Activated CD4-positive, alpha-beta T cell treated with anti-CD3 and anti-CD28 coated beads for 36 hours (primary cell): ENCODE measurements at regions not wholly inside any gene's neighbourhood (a gene's known extent, or its start where the extent isn't known, plus 50 kb on each side); places are given as distances from the start of the nearest gene placed in this dataset. TPM values are rescaled to one million over a fixed set of nuclear protein-coding genes. Genes with fewer than 3 reads are reported as not detected.

Experiments used
- ATAC-seq: fragments of 200-7000 bp; cut with Tn5 transposase; one replicate; pipeline ENCODE4 v1.10.0; 2021; ENCODE audit warnings: mild to moderate bottlenecking, moderate library complexity
- CTCF ChIA-PET: fragments of 350-600 bp; sonication (Branson Sonifier 250); formaldehyde crosslinking; loops from one replicate; lab custom pipeline; 2021; ENCODE audit warnings: antibody characterized with exemption; lab: Charles Lee
- POLR2A ChIA-PET: fragments of 350-600 bp; sonication (Branson Sonifier 250); formaldehyde crosslinking; loops from one replicate; lab custom pipeline; 2021; ENCODE audit warnings: antibody characterized with exemption, inconsistent platforms; lab: Charles Lee
- DNase-seq: peaks from one replicate; pipeline ENCODE4 v3.0.0-alpha.2; 2020
- H3K27ac Mint-ChIP-seq: one replicate; pipeline ENCODE4 v1.8.0; 2021; ENCODE audit warnings: mixed read lengths
- H3K27me3 Mint-ChIP-seq: one replicate; pipeline ENCODE4 v1.8.0; 2021; ENCODE audit warnings: mixed read lengths
- H3K36me3 Mint-ChIP-seq: one replicate; pipeline ENCODE4 v1.8.0; 2021; ENCODE audit warnings: low read depth, mixed read lengths
- H3K4me1 Mint-ChIP-seq: one replicate; pipeline ENCODE4 v1.8.0; 2021; ENCODE audit warnings: mixed read lengths
- H3K4me3 Mint-ChIP-seq: one replicate; pipeline ENCODE4 v1.8.0; 2021; ENCODE audit warnings: mild to moderate bottlenecking, moderate library complexity, mixed read lengths
- H3K9me3 Mint-ChIP-seq: one replicate; pipeline ENCODE4 v1.8.0; 2021; ENCODE audit warnings: low read depth, mixed read lengths
- intact Hi-C, 2 experiments: fragments of 100-400 bp; cut with DNase I in 1 of 2; cut with micrococcal nuclease in 1 of 2; formaldehyde crosslinking; loops; one replicate each; pipeline versions ENCODE4 v1.14.2 to v1.15.1; 2022 to 2024; cut with DNase I, micrococcal nuclease
- microRNA-seq: library from miRNA; unstranded; fragments of <30 nt; microRNA quantifications from one replicate; pipeline ENCODE4 v1.2.0, GENCODE V29; 2021; ENCODE audit warnings: borderline replicate concordance

DNA sequence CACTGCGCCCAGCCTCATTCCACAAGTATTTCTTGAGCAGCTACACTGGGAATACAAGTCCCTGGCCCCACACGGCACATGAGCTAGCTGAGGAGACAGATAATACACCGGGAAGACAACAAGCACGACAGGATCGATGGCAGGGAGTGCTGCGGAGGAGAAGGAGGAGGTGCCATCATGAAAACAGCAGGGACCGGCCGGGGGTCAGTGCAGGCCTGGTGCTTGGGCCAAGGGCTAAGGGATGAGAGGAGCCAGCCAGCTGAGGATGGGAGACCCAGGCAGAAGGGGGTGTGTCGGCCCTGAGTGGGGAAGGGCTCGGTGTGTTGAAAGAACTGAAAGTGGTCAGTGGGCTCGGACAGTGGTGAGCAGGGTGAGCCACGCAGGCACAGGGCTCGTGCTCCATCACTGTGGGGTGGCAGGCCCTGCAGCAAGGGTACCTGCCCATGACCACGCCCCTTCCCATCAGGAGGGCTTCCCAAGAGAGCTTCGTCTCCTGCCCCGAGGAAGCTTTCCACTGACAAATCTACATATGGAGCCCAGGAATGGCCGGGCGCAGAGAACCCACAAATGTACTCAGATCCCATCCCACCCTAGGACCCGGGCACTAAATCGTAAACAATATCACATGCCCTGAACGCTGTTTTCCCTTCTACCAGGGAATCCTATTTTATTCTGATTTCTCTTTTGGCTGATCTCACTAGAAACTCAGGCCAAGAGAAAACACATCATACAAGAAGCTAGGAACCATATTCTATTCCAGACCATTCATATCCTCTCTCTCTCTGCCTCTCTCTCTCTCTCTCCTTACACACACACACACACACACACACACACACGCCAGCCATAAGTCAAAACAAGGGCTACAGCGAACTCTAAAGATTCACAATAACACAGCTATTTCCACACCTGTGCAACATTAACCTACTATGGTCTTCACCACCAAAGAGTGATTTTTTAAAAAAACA lies 50.7 kb upstream of the TNRC6C start:
- Mint-ChIP-seq H3K36me3 (no peaks in the 10 kb centered on the region), H3K4me1 (no peaks in the 10 kb centered on the region), H3K4me3 (no peak overlapping the region), H3K27me3 (peaks cover 1% of the 10 kb centered on the region), H3K9me3 (no peaks in the 10 kb centered on the region), H3K27ac (no peak overlapping the region)
- intact Hi-C loops = loop anchor here in 1 of 2 experiments (10.0 kb wide), 1 partner anchor 363 kb away; no protein-coding TSS in a partner anchor
- ATAC-seq (no peak), DNase-seq (no peak)
- ChIA-PET POLR2A (no interaction called here), CTCF (interaction anchor here (0.6 kb wide), 1 partner anchor 13 kb away, joined by 3 read pairs; no protein-coding TSS in a partner anchor)

DNA sequence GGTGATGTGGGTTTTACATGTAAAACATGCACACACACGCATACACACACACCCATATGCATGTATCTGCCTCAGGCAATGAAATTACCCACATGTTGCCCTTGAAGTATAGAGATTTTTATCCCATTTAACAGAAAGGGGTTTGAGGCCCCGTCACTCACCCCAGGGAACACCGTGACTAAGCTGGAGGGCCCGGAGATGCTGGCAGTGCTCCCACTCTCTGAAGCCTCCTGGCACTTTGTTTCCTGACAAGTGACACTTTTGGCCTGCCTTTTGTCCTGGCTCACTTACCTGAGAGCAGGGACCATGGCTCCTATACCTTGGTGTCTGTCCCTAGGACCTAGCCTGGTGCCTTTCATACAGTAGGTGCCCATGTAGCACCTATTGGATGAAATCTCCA lies 50.0 kb upstream of the TNRC6C start:
- POLR2A ChIA-PET = no interaction called here
- no peaks in the 10 kb centered on the region for H3K36me3 Mint-ChIP-seq
- peaks cover 1% of the 10 kb centered on the region for H3K27me3 Mint-ChIP-seq

More for the DNA sequence above, 50.0 kb upstream of the TNRC6C start:
- Mint-ChIP-seq H3K27ac (no peak overlapping the region), H3K4me1 (no peaks in the 10 kb centered on the region), H3K4me3 (no peak overlapping the region), H3K9me3 (no peaks in the 10 kb centered on the region)
- ATAC-seq = no peak
- intact Hi-C loops = loop anchor here in 1 of 2 experiments (10.0 kb wide), 1 partner anchor 364 kb away; no protein-coding TSS in a partner anchor
- no peak for DNase-seq
- CTCF ChIA-PET = interaction anchor here (0.6 kb wide), 1 partner anchor 14 kb away, joined by 3 read pairs; no protein-coding TSS in a partner anchor

Small RNAs in the stretch of these regions (microRNA-seq; reads per million reads assigned to microRNA genes)
- gene MIR4316 = not detected
